Mesenchymal stem cell (in vitro differentiated cells and primary cell): ENCODE measurements at regions not wholly inside any gene's neighbourhood (a gene's known extent, or its start where the extent isn't known, plus 50 kb on each side); places are given as distances from the start of the nearest gene placed in this dataset.

Experiments
- DNase-seq: peaks from one replicate; pipeline ENCODE4 v3.0.0-alpha.2; 2013
- H2AFZ ChIP-seq: one replicate; pipeline ENCODE4 v1.6.1; 2013; ENCODE audit warnings: low read depth, mild to moderate bottlenecking, control low read depth, inconsistent platforms, low read length, moderate library complexity
- H2AK5ac ChIP-seq: 2 replicates; pipeline ENCODE4 v1.6.1; 2013; ENCODE audit warnings: low read length, moderate library complexity, mild to moderate bottlenecking, inconsistent platforms; ENCODE audit not compliant: severe bottlenecking
- H2BK120ac ChIP-seq: one replicate; pipeline ENCODE4 v1.6.1; 2013; ENCODE audit warnings: low read depth, mild to moderate bottlenecking, inconsistent platforms, low read length, moderate library complexity
- H2BK12ac ChIP-seq, 2 experiments: one replicate each; pipeline ENCODE4 v1.6.1; 2013; ENCODE audit warnings: inconsistent platforms in 2 of 2, low read length in 2 of 2, mild to moderate bottlenecking in 2 of 2, moderate library complexity in 2 of 2, control low read depth in 1 of 2
- H2BK15ac ChIP-seq: one replicate; pipeline ENCODE4 v1.6.1; 2013; ENCODE audit warnings: mild to moderate bottlenecking, low read depth, inconsistent platforms; ENCODE audit not compliant: poor library complexity, severe bottlenecking
- H2BK5ac ChIP-seq: 2 replicates; pipeline ENCODE4 v1.6.1; 2013; ENCODE audit warnings: low read depth, mild to moderate bottlenecking, low read length, control low read depth, inconsistent platforms; ENCODE audit not compliant: poor library complexity, severe bottlenecking
- H3K14ac ChIP-seq, 2 experiments: one replicate each; pipeline ENCODE4 v1.6.1; 2013; ENCODE audit warnings: inconsistent platforms in 2 of 2, low read length in 2 of 2, control low read depth in 1 of 2, mild to moderate bottlenecking in 1 of 2, moderate library complexity in 1 of 2
- H3K18ac ChIP-seq, 2 experiments: one replicate each; pipeline ENCODE4 v1.6.1; 2013; ENCODE audit warnings: inconsistent platforms in 2 of 2, low read length in 2 of 2, control low read depth in 1 of 2, low read depth in 1 of 2, mild to moderate bottlenecking in 1 of 2
- H3K23ac ChIP-seq, 2 experiments: one replicate each; pipeline ENCODE4 v1.6.1; 2013; ENCODE audit warnings: inconsistent platforms in 2 of 2, low read length in 2 of 2, mild to moderate bottlenecking in 2 of 2, moderate library complexity in 2 of 2, control low read depth in 1 of 2
- H3K27ac ChIP-seq: 2 replicates; pipeline ENCODE4 v1.5.1; 2013; ENCODE audit warnings: mild to moderate bottlenecking, moderate library complexity, low read length, control low read depth, inconsistent platforms; ENCODE audit not compliant: poor library complexity, severe bottlenecking
- H3K27me3 ChIP-seq, 2 experiments: 2 replicates each; pipeline versions ENCODE4 v1.6.1 to v1.7.0; 2013; ENCODE audit warnings: low read length in 2 of 2, mild to moderate bottlenecking in 2 of 2, moderate library complexity in 2 of 2, control low read depth in 1 of 2, inconsistent platforms in 1 of 2; ENCODE audit not compliant: control insufficient read depth in 1 of 2, insufficient read depth in 1 of 2
- H3K36me3 ChIP-seq, 2 experiments: 2 replicates each; pipeline versions ENCODE4 v1.6.1 to v1.7.0; 2013; ENCODE audit warnings: low read length in 2 of 2, control low read depth in 1 of 2, inconsistent platforms in 1 of 2, low read depth in 1 of 2, mild to moderate bottlenecking in 1 of 2; ENCODE audit not compliant: insufficient read depth in 2 of 2, control insufficient read depth in 1 of 2
- H3K4ac ChIP-seq, 2 experiments: one replicate each; pipeline ENCODE4 v1.6.1; 2013; ENCODE audit warnings: inconsistent platforms in 2 of 2, low read length in 2 of 2, mild to moderate bottlenecking in 2 of 2, moderate library complexity in 2 of 2, control low read depth in 1 of 2, low read depth in 1 of 2
- H3K4me1 ChIP-seq: 2 replicates; pipeline ENCODE4 v1.6.1; 2013; ENCODE audit warnings: low read depth, low read length, control low read depth; ENCODE audit not compliant: control insufficient read depth, insufficient read depth
- H3K4me2 ChIP-seq: 2 replicates; pipeline ENCODE4 v1.6.1; 2013; ENCODE audit warnings: low read length, mild to moderate bottlenecking, inconsistent platforms; ENCODE audit not compliant: poor library complexity, severe bottlenecking
- H3K4me3 ChIP-seq, 2 experiments: 2 replicates each; pipeline versions ENCODE4 v1.5.1 to v1.7.0; 2013; ENCODE audit warnings: low read length in 2 of 2, mild to moderate bottlenecking in 2 of 2, control low read depth in 1 of 2, low read depth in 1 of 2; ENCODE audit not compliant: insufficient read depth in 1 of 2
- H3K79me1 ChIP-seq: replicated peaks from 2 replicates; pipeline ENCODE4 v1.6.1; 2013; ENCODE audit warnings: mild to moderate bottlenecking, control low read depth, low read length, inconsistent platforms; ENCODE audit not compliant: poor library complexity, severe bottlenecking
- H3K9ac ChIP-seq: 2 replicates; pipeline ENCODE4 v1.7.0; 2013; ENCODE audit warnings: mild to moderate bottlenecking, low read length, moderate library complexity
- H3K9me3 ChIP-seq: 2 replicates; pipeline ENCODE4 v1.7.0; 2013; ENCODE audit warnings: mild to moderate bottlenecking, low read length; ENCODE audit not compliant: control insufficient read depth
- H4K8ac ChIP-seq: one replicate; pipeline ENCODE4 v1.6.1; 2013; ENCODE audit warnings: inconsistent platforms, mild to moderate bottlenecking, low read length, moderate library complexity
- H4K91ac ChIP-seq: one replicate; pipeline ENCODE4 v1.6.1; 2013; ENCODE audit warnings: mild to moderate bottlenecking, low read length, inconsistent platforms
- WGBS: methylation state at CpG from one replicate; pipeline ENCODE4 v1.1.7; 2013; ENCODE audit warnings: mixed read lengths; 5-methylcytosine and 5-hydroxymethylcytosine counted together

- H3K14ac ChIP-seq, result no peak overlapping the region
- no peak overlapping the region for H3K23ac ChIP-seq
- no peak overlapping the region for H4K8ac ChIP-seq
- no peak overlapping the region for H2BK12ac ChIP-seq
- H3K79me1 ChIP-seq, result no peaks in the 10 kb centered on the region
- no peak overlapping the region for H3K9ac ChIP-seq
- H2BK5ac ChIP-seq, result no peak overlapping the region
- WGBS, result no CpG with 5 or more reads among the region's 1 CpG
- no peak overlapping the region for H2AFZ ChIP-seq
- H3K4me1 ChIP-seq, result no peaks in the 10 kb centered on the region
- H3K36me3 ChIP-seq, result no peaks in the 10 kb centered on the region
- H3K27me3 ChIP-seq, result no peaks in the 10 kb centered on the region
- no peak overlapping the region for H3K4me2 ChIP-seq
- H2BK120ac ChIP-seq, result no peak overlapping the region
- no peak overlapping the region for H3K27ac ChIP-seq
- H3K9me3 ChIP-seq, result no peaks in the 10 kb centered on the region
- H3K4me3 ChIP-seq, result no peak overlapping the region
- H4K91ac ChIP-seq, result no peak overlapping the region
- no peak for DNase-seq
- H2BK15ac ChIP-seq, result no peak overlapping the region
- no peak overlapping the region for H3K18ac ChIP-seq
- no peak overlapping the region for H2AK5ac ChIP-seq
- H3K4ac ChIP-seq, result no peak overlapping the region
Observed at GRCh38 chr13:90120026-90120425, 1227.5 kb upstream of the MIR17HG start.

- Histone ChIP-seq H3K4me1 (no peaks in the 10 kb centered on the region), H2AFZ (no peak overlapping the region), H4K91ac (no peak overlapping the region), H3K27me3 (no peaks in the 10 kb centered on the region), H3K9ac (no peak overlapping the region), H3K9me3 (no peaks in the 10 kb centered on the region), H3K4me2 (no peak overlapping the region), H3K79me1 (no peaks in the 10 kb centered on the region), H3K23ac (no peak overlapping the region), H3K27ac (no peak overlapping the region), H2BK12ac (no peak overlapping the region), H3K36me3 (no peaks in the 10 kb centered on the region), H2BK5ac (no peak overlapping the region), H3K14ac (no peak overlapping the region), H4K8ac (no peak overlapping the region), H3K4me3 (no peak overlapping the region), H2BK15ac (no peak overlapping the region), H2AK5ac (no peak overlapping the region), H3K4ac (no peak overlapping the region), H3K18ac (no peak overlapping the region), H2BK120ac (no peak overlapping the region)
- WGBS, result no CpG with 5 or more reads among the region's 1 CpG
- DNase-seq, result no peak
Observed at GRCh38 chr13:90121784-90122183, 1225.7 kb upstream of the MIR17HG start.

GRCh38 chr13:90122531-90122930, 1225.0 kb upstream of the MIR17HG start:
- no peak overlapping the region for H3K14ac ChIP-seq
- H2BK120ac ChIP-seq, result no peak overlapping the region
- H4K8ac ChIP-seq, result no peak overlapping the region
- no peak overlapping the region for H3K23ac ChIP-seq
- WGBS, result 100% methylated on average over 1 of the region's 2 CpGs
- H3K18ac ChIP-seq, result no peak overlapping the region
- no peak overlapping the region for H4K91ac ChIP-seq
- H2AFZ ChIP-seq, result no peak overlapping the region
- no peak overlapping the region for H2BK5ac ChIP-seq
- H2AK5ac ChIP-seq, result no peak overlapping the region
- H2BK15ac ChIP-seq, result no peak overlapping the region
- no peak overlapping the region for H3K4ac ChIP-seq
- no peaks in the 10 kb centered on the region for H3K27me3 ChIP-seq
- no peaks in the 10 kb centered on the region for H3K36me3 ChIP-seq
- H2BK12ac ChIP-seq, result no peak overlapping the region
- DNase-seq, result no peak
- H3K4me1 ChIP-seq, result no peaks in the 10 kb centered on the region
- no peak overlapping the region for H3K9ac ChIP-seq
- no peak overlapping the region for H3K4me3 ChIP-seq
- H3K27ac ChIP-seq, result no peak overlapping the region
- no peaks in the 10 kb centered on the region for H3K79me1 ChIP-seq
- H3K9me3 ChIP-seq, result no peaks in the 10 kb centered on the region
- no peak overlapping the region for H3K4me2 ChIP-seq

- Histone ChIP-seq H4K8ac (no peak overlapping the region), H4K91ac (no peak overlapping the region), H2BK5ac (no peak overlapping the region), H2BK120ac (no peak overlapping the region), H2AK5ac (no peak overlapping the region), H3K4ac (no peak overlapping the region), H2AFZ (no peak overlapping the region), H3K79me1 (no peaks in the 10 kb centered on the region), H2BK15ac (no peak overlapping the region), H3K9me3 (no peaks in the 10 kb centered on the region), H3K27ac (no peak overlapping the region), H3K4me2 (no peak overlapping the region), H3K23ac (no peak overlapping the region), H3K36me3 (no peaks in the 10 kb centered on the region), H3K14ac (no peak overlapping the region), H3K27me3 (no peaks in the 10 kb centered on the region), H3K18ac (no peak overlapping the region), H3K4me3 (no peak overlapping the region), H3K4me1 (no peaks in the 10 kb centered on the region), H3K9ac (no peak overlapping the region), H2BK12ac (no peak overlapping the region)
- DNase-seq, result no peak
- 92% methylated on average over 3 of the region's 3 CpGs for WGBS
Observed at GRCh38 chr13:90135558-90135957, 1211.9 kb upstream of the MIR17HG start.
